Sigmoid colon (tissue), 4 donors: ENCODE measurements at regions not wholly inside any gene's neighbourhood (a gene's known extent, or its start where the extent isn't known, plus 50 kb on each side); places are given as distances from the start of the nearest gene placed in this dataset.

Experiments
- CTCF ChIP-seq, 4 experiments: fragments of 450-650 bp in 3 of 4; fragments of 200-600 bp in 1 of 4; IDR thresholded peaks; one replicate each; pipeline ENCODE4 v1.5.1; 2016 to 2019; ENCODE audit warnings: antibody characterized with exemption in 4 of 4, mild to moderate bottlenecking in 3 of 4, moderate library complexity in 2 of 4
- EP300 ChIP-seq, 4 donors: sonication (generic); formaldehyde crosslinking; IDR thresholded peaks; one replicate each; pipeline ENCODE4 v1.6.1; 2017; ENCODE audit warnings: antibody characterized with exemption in 4 of 4
- POLR2A ChIP-seq, 2 donors: fragments of 450-650 bp; IDR thresholded peaks; one replicate each; pipeline ENCODE4 v1.6.1; 2016; ENCODE audit warnings: antibody characterized with exemption in 2 of 2, mild to moderate bottlenecking in 2 of 2, moderate library complexity in 2 of 2

GRCh38 chr5:81856948-81857928 is 106.3 kb upstream of the SSBP2 start:
- TF ChIP-seq CTCF (IDR thresholded peaks at IDR 0.05) (peak in 3 of 4 experiments; percentile 26 to 38 (median 36)), POLR2A (IDR thresholded peaks at IDR 0.05) (no peak), EP300 (IDR thresholded peaks at IDR 0.05) (no peak)
